PC-3 (cell line): ENCODE measurements at regions not wholly inside any gene's neighbourhood (a gene's known extent, or its start where the extent isn't known, plus 50 kb on each side); places are given as distances from the start of the nearest gene placed in this dataset.

Experiments used
- ATAC-seq: fragments of 200-7000 bp; cut with Tn5 transposase; 2 replicates; pipeline ENCODE4 v1.9.1; 2020; ENCODE audit warnings: mild to moderate bottlenecking, moderate library complexity
- BruUV-seq: library from RNA; stranded (reverse); fragments of 400-500 nt; replicated peaks from 2 replicates; lab custom pipeline; 2021; lab: Mats Ljungman, UMichigan
- CTCF ChIA-PET: fragments of 300-600 bp; sonication (Branson Sonifier 250); formaldehyde crosslinking; loops from one replicate; lab custom pipeline; 2022; ENCODE audit warnings: antibody characterized with exemption; lab: Charles Lee
- POLR2A ChIA-PET: fragments of 300-600 bp; sonication (Branson Sonifier 250); formaldehyde crosslinking; loops from one replicate; lab custom pipeline; 2022; ENCODE audit warnings: antibody characterized with exemption; ENCODE audit not compliant: unreplicated experiment; lab: Charles Lee
- DNase-seq: peaks from one replicate; pipeline ENCODE4 v3.0.0-alpha.2; 2015
- H2AFZ ChIP-seq: fragments of 300-600 bp; sonication (generic); 2 replicates; pipeline ENCODE4 v1.6.0; 2016; ENCODE audit warnings: antibody characterized with exemption, low read length
- H3F3A ChIP-seq: fragments of 300-600 bp; sonication (generic); one replicate; pipeline ENCODE4 v1.6.0; 2017; ENCODE audit warnings: antibody characterized with exemption, low read length, control low read depth, mild to moderate bottlenecking; ENCODE audit not compliant: unreplicated experiment
- H3K27ac ChIP-seq: fragments of 300-600 bp; sonication (generic); 2 replicates; pipeline ENCODE4 v1.5.1; 2016; ENCODE audit warnings: mild to moderate bottlenecking, low read length
- H3K27me3 ChIP-seq: fragments of 300-600 bp; sonication (generic); 2 replicates; pipeline ENCODE4 v1.6.1; 2016; ENCODE audit warnings: low read length, mixed read lengths
- H3K36me3 ChIP-seq: fragments of 300-600 bp; sonication (generic); 2 replicates; pipeline ENCODE4 v1.6.1; 2016; ENCODE audit warnings: low read depth, mixed run types, low read length, mixed read lengths
- H3K4me1 ChIP-seq: fragments of 300-600 bp; sonication (generic); 2 replicates; pipeline ENCODE4 v1.5.1; 2016; ENCODE audit warnings: low read length; ENCODE audit not compliant: insufficient read depth
- H3K4me2 ChIP-seq: fragments of 300-600 bp; sonication (generic); 2 replicates; pipeline ENCODE4 v1.6.0; 2016; ENCODE audit warnings: low read length
- H3K4me3 ChIP-seq: fragments of 300-600 bp; sonication (generic); 2 replicates; pipeline ENCODE4 v1.5.1; 2016; ENCODE audit warnings: mild to moderate bottlenecking, low read length, mixed read lengths
- H3K79me2 ChIP-seq: fragments of 300-600 bp; sonication (generic); 2 replicates; pipeline ENCODE4 v1.6.1; 2017; ENCODE audit warnings: low read length, mixed read lengths
- H3K9ac ChIP-seq: fragments of 300-600 bp; sonication (generic); 2 replicates; pipeline ENCODE4 v1.6.0; 2016; ENCODE audit warnings: mild to moderate bottlenecking, low read length
- H3K9me2 ChIP-seq: fragments of 300-600 bp; sonication (generic); replicated peaks from 2 replicates; pipeline ENCODE4 v1.6.1; 2016; ENCODE audit warnings: mixed run types, low read length, mixed read lengths
- H3K9me3 ChIP-seq: fragments of 300-600 bp; sonication (generic); 2 replicates; pipeline ENCODE4 v1.6.1; 2016; ENCODE audit warnings: low read length, mixed read lengths
- H4K20me1 ChIP-seq: fragments of 300-600 bp; sonication (generic); 2 replicates; pipeline ENCODE4 v1.6.1; 2016; ENCODE audit warnings: low read length, mixed read lengths
- EZH2 ChIP-seq: fragments of 300-600 bp; sonication (generic); IDR thresholded peaks from one replicate; pipeline ENCODE4 v1.6.1; 2017; ENCODE audit warnings: antibody characterized with exemption, mild to moderate bottlenecking, low read length; ENCODE audit not compliant: unreplicated experiment
- EZH2phosphoT487 ChIP-seq: fragments of 300-600 bp; sonication (generic); IDR thresholded peaks from 2 replicates; pipeline ENCODE4 v1.6.1; 2018; ENCODE audit warnings: mild to moderate bottlenecking, antibody characterized with exemption, low read length, borderline replicate concordance
- intact Hi-C: fragments of 100-400 bp; cut with micrococcal nuclease; formaldehyde crosslinking; loops from 2 replicates; pipeline ENCODE4 v1.9.0; 2023
- TF ChIP-seq, protein P1 (sequence below): fragments of 300-600 bp; sonication (generic); conservative IDR thresholded peaks from 2 replicates; pipeline ENCODE4 v1.5.1; 2017; ENCODE audit warnings: antibody characterized with exemption, low read depth, mild to moderate bottlenecking, low read length

- intact Hi-C loops, result loop anchor here (10.0 kb wide), 1 partner anchor 49 kb away; no protein-coding TSS in a partner anchor
- no peaks in the 10 kb centered on the region for H3F3A ChIP-seq
- H3K79me2 ChIP-seq, result peaks cover 33% of the 10 kb centered on the region
- ChIA-PET CTCF (no interaction called here), POLR2A (interaction anchor here (0.5 kb wide), 1 partner anchor 125 kb away, joined by 3 read pairs; no protein-coding TSS in a partner anchor)
- H3K4me1 ChIP-seq, result peaks cover 60% of the 10 kb centered on the region
- H3K27ac ChIP-seq, result peak overlapping the region; percentile 36
- no peak overlapping the region for H3K4me3 ChIP-seq
- H3K27me3 ChIP-seq, result no peaks in the 10 kb centered on the region
- TF ChIP-seq, protein P1, sequence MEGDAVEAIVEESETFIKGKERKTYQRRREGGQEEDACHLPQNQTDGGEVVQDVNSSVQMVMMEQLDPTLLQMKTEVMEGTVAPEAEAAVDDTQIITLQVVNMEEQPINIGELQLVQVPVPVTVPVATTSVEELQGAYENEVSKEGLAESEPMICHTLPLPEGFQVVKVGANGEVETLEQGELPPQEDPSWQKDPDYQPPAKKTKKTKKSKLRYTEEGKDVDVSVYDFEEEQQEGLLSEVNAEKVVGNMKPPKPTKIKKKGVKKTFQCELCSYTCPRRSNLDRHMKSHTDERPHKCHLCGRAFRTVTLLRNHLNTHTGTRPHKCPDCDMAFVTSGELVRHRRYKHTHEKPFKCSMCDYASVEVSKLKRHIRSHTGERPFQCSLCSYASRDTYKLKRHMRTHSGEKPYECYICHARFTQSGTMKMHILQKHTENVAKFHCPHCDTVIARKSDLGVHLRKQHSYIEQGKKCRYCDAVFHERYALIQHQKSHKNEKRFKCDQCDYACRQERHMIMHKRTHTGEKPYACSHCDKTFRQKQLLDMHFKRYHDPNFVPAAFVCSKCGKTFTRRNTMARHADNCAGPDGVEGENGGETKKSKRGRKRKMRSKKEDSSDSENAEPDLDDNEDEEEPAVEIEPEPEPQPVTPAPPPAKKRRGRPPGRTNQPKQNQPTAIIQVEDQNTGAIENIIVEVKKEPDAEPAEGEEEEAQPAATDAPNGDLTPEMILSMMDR, result no peak
- no peak for TF ChIP-seq EZH2
- TF ChIP-seq EZH2phosphoT487, result no peak
- no peak overlapping the region for H2AFZ ChIP-seq
- peak; percentile 70 for DNase-seq
- peak overlapping the region; percentile 19; the same call in 1 of the 2 replicates for H3K4me2 ChIP-seq
- peak; percentile 60 for ATAC-seq
- no peak overlapping the region for H3K9ac ChIP-seq
- no peaks in the 10 kb centered on the region for H3K36me3 ChIP-seq
- no peaks in the 10 kb centered on the region for H3K9me2 ChIP-seq
- H4K20me1 ChIP-seq, result no peaks in the 10 kb centered on the region
- no TSS peak for BruUV-seq
- H3K9me3 ChIP-seq, result no peaks in the 10 kb centered on the region
Measured at GRCh38 chr10:94125856-94126255, 132.1 kb downstream of the PLCE1 start.

- no TSS peak for BruUV-seq
Measured at GRCh38 chr10:94129393-94130130, 135.8 kb downstream of the PLCE1 start.

More at GRCh38 chr10:94129393-94130130, 135.8 kb downstream of the PLCE1 start:
- no peak for TF ChIP-seq EZH2
- no peak for TF ChIP-seq EZH2phosphoT487
- TF ChIP-seq, protein P1, result no peak
- H3F3A ChIP-seq, result no peaks in the 10 kb centered on the region
- no peaks in the 10 kb centered on the region for H3K9me2 ChIP-seq
- ATAC-seq (no peak), DNase-seq (peak; percentile 17)
- no peak overlapping the region for H3K27ac ChIP-seq
- H2AFZ ChIP-seq, result no peak overlapping the region
- H3K9me3 ChIP-seq, result no peaks in the 10 kb centered on the region
- intact Hi-C loops, result loop anchor here (10.0 kb wide), 1 partner anchor 45 kb away; no protein-coding TSS in a partner anchor
- CTCF ChIA-PET, result no interaction called here
- H3K79me2 ChIP-seq, result peaks cover 29% of the 10 kb centered on the region; the same call in 1 of the 2 replicates
- H3K4me3 ChIP-seq, result no peak overlapping the region
- POLR2A ChIA-PET, result no interaction called here
- H3K4me1 ChIP-seq, result peaks cover 50% of the 10 kb centered on the region
- no peak overlapping the region for H3K4me2 ChIP-seq
- H4K20me1 ChIP-seq, result no peaks in the 10 kb centered on the region
- H3K27me3 ChIP-seq, result no peaks in the 10 kb centered on the region
- no peaks in the 10 kb centered on the region; the same call in 1 of the 2 replicates for H3K36me3 ChIP-seq
- H3K9ac ChIP-seq, result no peak overlapping the region
